ENCODE measurements at regions not wholly inside any gene's neighbourhood (a gene's known extent, or its start where the extent isn't known, plus 50 kb on each side); places are given as distances from the start of the nearest gene placed in this dataset.

- TF ChIP-seq, protein P1, sequence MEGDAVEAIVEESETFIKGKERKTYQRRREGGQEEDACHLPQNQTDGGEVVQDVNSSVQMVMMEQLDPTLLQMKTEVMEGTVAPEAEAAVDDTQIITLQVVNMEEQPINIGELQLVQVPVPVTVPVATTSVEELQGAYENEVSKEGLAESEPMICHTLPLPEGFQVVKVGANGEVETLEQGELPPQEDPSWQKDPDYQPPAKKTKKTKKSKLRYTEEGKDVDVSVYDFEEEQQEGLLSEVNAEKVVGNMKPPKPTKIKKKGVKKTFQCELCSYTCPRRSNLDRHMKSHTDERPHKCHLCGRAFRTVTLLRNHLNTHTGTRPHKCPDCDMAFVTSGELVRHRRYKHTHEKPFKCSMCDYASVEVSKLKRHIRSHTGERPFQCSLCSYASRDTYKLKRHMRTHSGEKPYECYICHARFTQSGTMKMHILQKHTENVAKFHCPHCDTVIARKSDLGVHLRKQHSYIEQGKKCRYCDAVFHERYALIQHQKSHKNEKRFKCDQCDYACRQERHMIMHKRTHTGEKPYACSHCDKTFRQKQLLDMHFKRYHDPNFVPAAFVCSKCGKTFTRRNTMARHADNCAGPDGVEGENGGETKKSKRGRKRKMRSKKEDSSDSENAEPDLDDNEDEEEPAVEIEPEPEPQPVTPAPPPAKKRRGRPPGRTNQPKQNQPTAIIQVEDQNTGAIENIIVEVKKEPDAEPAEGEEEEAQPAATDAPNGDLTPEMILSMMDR (conservative IDR thresholded peaks at IDR 0.05 in 1 of 2, IDR thresholded peaks at IDR 0.05 in 1 of 2; ENCODE audit: extremely low read depth in 1 of 2, insufficient read depth in 1 of 2, low read depth in 1 of 2, low read length in 2 of 2) = no peak
- no peak for TF ChIP-seq EZH2 (IDR thresholded peaks at IDR 0.05; ENCODE audit: borderline replicate concordance, low read length)
These were observed 160.6 kb downstream of the IZUMO3 start for GRCh38 chr9:24385077-24385476.

Measured in mammary epithelial cell (primary cell).